ENCODE measurements at regions not wholly inside any gene's neighbourhood (a gene's known extent, or its start where the extent isn't known, plus 50 kb on each side); places are given as distances from the start of the nearest gene placed in this dataset.
"Not testable (repeated sequence)": the region's sequence is repeated elsewhere in the genome, so short reads cannot be mapped to it uniquely, and the experiment has no call there.

DNA sequence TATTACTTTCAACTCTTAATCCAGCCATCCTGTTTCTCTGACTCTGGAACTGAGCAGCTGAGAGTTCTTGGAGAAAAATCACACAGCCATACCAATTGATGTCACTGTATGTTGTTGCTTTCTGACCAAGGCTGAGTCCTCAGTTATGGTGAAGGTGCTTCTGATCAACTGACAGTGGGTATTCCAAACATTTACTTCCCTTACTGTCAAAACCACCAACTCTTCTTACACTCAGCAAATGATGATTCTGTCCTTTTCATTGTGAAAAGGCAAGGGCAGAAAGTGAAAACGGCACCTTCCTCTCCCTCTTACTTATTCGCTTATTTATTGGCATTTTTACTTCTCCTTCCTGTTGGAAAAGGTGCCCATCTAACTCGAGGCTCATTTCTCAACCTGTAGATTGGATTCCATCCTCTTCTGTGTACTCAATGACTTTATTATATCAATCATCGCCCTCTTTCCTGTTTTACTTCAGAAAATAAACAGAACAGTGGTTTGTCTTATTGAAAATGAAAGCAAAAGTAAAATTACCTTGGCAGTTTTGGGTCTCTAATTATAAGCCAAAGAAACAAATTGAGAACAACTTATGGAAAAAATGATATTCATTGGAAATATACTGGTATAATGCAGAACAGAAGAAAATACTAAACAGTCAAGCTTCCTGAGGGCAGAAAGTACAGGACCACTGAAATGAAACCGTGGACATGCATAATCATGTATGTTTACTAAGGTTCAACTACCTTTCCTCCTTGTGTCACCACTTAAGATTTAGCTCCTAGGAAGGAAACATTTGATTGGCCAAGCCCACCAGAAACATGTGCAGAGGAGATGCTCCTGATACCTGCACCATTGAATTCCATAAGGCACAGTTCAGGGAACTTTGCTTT lies 104.5 kb upstream of the CHD1 start:
- no peaks in the 10 kb centered on the region for H3K9me3 ChIP-seq
- intact Hi-C loops (cut with DNase I; ENCODE audit: low total_unique reads): no loop called here
- peak overlapping the region; percentile 69 for H3K27ac ChIP-seq
- no peaks in the 10 kb centered on the region for H3K27me3 ChIP-seq
- no peaks in the 10 kb centered on the region for H3K4me1 ChIP-seq
- TF ChIP-seq, protein P1, sequence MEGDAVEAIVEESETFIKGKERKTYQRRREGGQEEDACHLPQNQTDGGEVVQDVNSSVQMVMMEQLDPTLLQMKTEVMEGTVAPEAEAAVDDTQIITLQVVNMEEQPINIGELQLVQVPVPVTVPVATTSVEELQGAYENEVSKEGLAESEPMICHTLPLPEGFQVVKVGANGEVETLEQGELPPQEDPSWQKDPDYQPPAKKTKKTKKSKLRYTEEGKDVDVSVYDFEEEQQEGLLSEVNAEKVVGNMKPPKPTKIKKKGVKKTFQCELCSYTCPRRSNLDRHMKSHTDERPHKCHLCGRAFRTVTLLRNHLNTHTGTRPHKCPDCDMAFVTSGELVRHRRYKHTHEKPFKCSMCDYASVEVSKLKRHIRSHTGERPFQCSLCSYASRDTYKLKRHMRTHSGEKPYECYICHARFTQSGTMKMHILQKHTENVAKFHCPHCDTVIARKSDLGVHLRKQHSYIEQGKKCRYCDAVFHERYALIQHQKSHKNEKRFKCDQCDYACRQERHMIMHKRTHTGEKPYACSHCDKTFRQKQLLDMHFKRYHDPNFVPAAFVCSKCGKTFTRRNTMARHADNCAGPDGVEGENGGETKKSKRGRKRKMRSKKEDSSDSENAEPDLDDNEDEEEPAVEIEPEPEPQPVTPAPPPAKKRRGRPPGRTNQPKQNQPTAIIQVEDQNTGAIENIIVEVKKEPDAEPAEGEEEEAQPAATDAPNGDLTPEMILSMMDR (IDR thresholded peaks at IDR 0.05): no peak
- TF ChIP-seq POLR2A (IDR thresholded peaks at IDR 0.05) (no peak), POLR2AphosphoS5 (IDR thresholded peaks at IDR 0.05) (no peak)
- H3K4me3 ChIP-seq: peak overlapping the region; percentile 13 to 55 (median 38)
- no peak for DNase-seq (ENCODE audit: low spot score in 2 of 2)
- no peaks in the 10 kb centered on the region for H3K36me3 ChIP-seq

- peak in 1 of 2 donors; percentile 33 for DNase-seq (ENCODE audit: low spot score in 2 of 2)
- no peaks in the 10 kb centered on the region for H3K27me3 ChIP-seq
- H3K9me3 ChIP-seq: no peaks in the 10 kb centered on the region
- TF ChIP-seq POLR2A (IDR thresholded peaks at IDR 0.05) (no peak), POLR2AphosphoS5 (IDR thresholded peaks at IDR 0.05) (peak in 1 of 3 donors; percentile 23)
- TF ChIP-seq, protein P1 (IDR thresholded peaks at IDR 0.05): peak in 2 of 3 donors; percentile 65 to 67
- peak overlapping the region in 2 of 3 donors; percentile 38 to 55 for H3K4me3 ChIP-seq
- no peaks in the 10 kb centered on the region for H3K36me3 ChIP-seq
- intact Hi-C loops (cut with DNase I; ENCODE audit: low total_unique reads): no loop called here
- peak overlapping the region; percentile 69 for H3K27ac ChIP-seq
- H3K4me1 ChIP-seq: no peaks in the 10 kb centered on the region
Observed at GRCh38 chr5:99032234-99033013, 103.6 kb upstream of the CHD1 start.

GRCh38 chr5:99030906-99031440 lies 102.2 kb upstream of the CHD1 start:
- TF ChIP-seq, protein P1 (IDR thresholded peaks at IDR 0.05): no peak
- no peak for TF ChIP-seq POLR2AphosphoS5 (IDR thresholded peaks at IDR 0.05)
- no peak for TF ChIP-seq POLR2A (IDR thresholded peaks at IDR 0.05)
- no peak overlapping the region for H3K27ac ChIP-seq
- intact Hi-C loops (cut with DNase I; ENCODE audit: low total_unique reads): no loop called here

GRCh38 chr5:99029172-99029571 lies 100.4 kb upstream of the CHD1 start:
- TF ChIP-seq, protein P1 (IDR thresholded peaks at IDR 0.05): no peak
- no peak for TF ChIP-seq POLR2A (IDR thresholded peaks at IDR 0.05)
- TF ChIP-seq POLR2AphosphoS5 (IDR thresholded peaks at IDR 0.05): no peak
- Histone ChIP-seq H3K4me1 (no peaks in the 10 kb centered on the region), H3K27me3 (no peaks in the 10 kb centered on the region), H3K4me3 (no peak overlapping the region), H3K36me3 (no peaks in the 10 kb centered on the region), H3K9me3 (no peaks in the 10 kb centered on the region), H3K27ac (no peak overlapping the region)
- no peak for DNase-seq (ENCODE audit: low spot score in 2 of 2)
- intact Hi-C loops (cut with DNase I; ENCODE audit: low total_unique reads): no loop called here

More at GRCh38 chr5:99030906-99031440, 102.2 kb upstream of the CHD1 start:
- no peaks in the 10 kb centered on the region for H3K4me1 ChIP-seq
- no peak overlapping the region for H3K4me3 ChIP-seq
- H3K36me3 ChIP-seq: no peaks in the 10 kb centered on the region
- H3K27me3 ChIP-seq: no peaks in the 10 kb centered on the region
- DNase-seq (ENCODE audit: low spot score in 2 of 2): no peak
- H3K9me3 ChIP-seq: no peaks in the 10 kb centered on the region

- H3K4me3 ChIP-seq; DNase-seq (ENCODE audit: low spot score in 2 of 2); intact Hi-C loops (cut with DNase I; ENCODE audit: low total_unique reads); H3K27me3 ChIP-seq; H3K4me1 ChIP-seq; H3K9me3 ChIP-seq; H3K27ac ChIP-seq; H3K36me3 ChIP-seq: not testable (repeated sequence)
Observed at GRCh38 chr5:99028170-99028569, 99.4 kb upstream of the CHD1 start.
